Hematopoietic multipotent progenitor cell treated with erythropoietin and hydrocortisone succinate and interleukin-3 and kit ligand, for 6 days (in vitro differentiated cells): ENCODE measurements at regions not wholly inside any gene's neighbourhood (a gene's known extent, or its start where the extent isn't known, plus 50 kb on each side); places are given as distances from the start of the nearest gene placed in this dataset.

ENCODE experiments used
- DNase-seq: peaks from one replicate; pipeline ENCODE4 v3.0.0-alpha.2; 2015

DNA sequence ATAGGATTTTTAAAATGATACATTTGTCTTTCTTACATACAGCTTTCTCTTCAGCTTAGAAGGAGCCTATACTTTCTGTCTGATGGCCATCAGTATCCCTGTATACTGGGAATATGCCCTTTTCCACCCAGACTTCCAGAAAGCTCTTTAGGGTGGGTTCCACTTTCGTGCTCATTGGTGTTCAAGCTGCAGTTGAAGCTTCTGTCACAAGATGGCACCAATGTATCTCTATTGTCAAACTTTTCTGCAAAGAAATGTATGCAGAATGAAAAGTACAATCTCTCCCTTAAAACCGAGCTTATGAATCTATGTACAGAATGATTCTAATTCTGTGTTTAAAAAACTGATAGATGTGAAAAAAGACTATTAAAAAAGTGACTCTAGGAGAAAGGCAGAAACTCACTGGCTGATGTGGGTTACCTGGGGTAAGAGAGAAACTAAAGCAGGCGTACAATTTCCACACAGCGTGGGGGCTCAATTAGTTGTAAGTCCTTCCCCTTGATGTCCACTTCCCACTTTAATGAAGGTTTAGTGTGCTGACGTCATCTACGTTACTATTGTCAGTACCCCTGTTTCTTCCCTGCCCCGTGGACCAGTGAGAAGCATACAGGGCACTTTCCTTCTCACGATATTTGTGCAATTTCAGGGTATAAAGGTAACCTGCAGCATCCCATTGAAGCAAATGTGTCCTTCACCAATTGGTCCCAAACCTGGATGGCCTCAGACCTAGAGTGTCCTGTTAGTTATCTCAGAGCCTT lies 57.3 kb upstream of the TCEAL2 start:
- DNase-seq: peak; percentile 19

GRCh38 chrX:102063445-102064074 lies 61.9 kb upstream of the TCEAL2 start:
- DNase-seq: no peak

DNA sequence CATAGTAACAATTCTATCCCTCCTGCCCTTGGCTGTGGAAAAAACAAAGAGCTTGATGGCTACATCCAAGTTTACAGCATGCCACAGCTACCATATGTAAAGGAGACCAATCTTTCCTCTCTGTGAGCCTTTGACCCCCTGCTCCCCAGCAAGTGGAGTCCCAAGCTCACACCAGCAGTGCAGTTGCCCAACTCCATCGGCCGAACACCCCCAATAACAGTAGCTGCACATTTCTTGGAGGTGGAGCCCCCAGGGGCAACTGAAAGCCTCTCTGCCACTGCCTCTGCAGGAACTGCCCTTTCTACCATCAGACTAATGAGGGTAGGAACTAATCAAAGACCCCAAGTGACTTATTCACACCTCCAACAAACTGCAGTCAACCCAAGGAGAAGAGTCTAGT lies 81.0 kb upstream of the TCEAL2 start:
- no peak for DNase-seq

- no peak for DNase-seq
These were observed 82.1 kb upstream of the TCEAL2 start for GRCh38 chrX:102043380-102043779.

DNA sequence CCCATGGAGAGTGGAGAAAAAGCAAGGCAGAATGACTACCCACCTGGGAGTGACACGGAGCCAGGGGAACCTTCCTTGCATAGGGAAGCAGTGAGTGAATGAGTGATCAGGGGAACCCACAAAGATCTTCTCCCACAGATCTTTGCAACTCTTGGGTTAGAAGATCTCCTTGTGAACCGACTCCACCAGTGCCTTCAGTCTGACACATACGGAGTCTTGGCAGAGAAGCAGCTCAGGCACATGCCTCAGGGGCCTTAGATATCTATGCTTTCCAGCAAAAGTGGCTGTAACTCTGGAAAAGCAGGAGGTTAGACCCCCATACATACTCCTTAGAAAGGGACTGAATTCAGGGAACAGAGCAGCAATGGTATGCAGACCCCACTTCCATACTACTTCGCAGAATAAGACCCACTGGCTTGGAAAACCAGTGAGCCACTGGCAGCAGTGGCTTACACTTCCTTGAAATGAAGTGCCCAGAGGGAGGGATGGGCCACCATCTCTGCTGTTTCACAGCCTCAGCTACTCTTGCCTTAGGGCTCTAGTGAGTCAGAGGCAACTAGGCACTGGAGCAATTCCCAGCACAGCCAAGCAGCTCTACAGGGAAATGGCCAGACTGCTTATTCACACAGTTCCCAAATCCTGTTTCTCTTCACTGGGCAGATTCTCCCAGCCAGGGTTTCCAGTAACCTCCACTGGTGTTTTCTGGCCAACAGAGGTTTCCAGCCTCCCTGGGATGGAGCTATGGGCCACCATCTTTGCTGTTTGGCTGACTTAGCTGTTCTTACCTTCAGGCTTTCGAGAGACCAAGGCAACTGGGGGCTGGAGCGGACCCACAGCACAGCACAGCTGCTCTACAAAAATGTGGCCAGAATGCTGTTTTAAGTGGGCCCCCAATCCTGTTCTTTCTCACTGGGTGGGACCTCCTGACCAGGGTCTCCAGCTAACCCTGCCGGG lies 82.8 kb upstream of the TCEAL2 start:
- DNase-seq: no peak

- no peak for DNase-seq
These were observed 96.5 kb upstream of the TCEAL2 start for GRCh38 chrX:102029026-102029425.

DNA sequence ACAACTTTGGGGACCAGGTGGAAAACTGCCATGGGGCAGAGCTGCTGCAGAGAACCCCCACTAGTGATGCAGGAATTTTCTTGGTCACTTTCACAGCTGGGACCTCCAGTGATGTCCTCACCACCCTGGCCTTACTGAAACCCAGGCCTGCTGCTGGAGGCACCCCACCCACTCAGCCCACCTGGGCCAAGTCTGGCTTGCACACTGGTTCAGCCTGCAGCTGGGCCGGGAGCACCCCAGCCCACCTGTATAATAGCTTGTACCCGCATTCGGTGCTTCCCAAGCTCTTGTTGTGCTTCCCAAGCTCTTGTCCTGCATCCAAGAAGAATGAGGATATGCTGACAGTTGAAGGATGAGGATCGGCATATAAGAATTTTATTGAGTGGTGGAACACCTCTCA lies 86.4 kb upstream of the ZMAT1 start:
- no peak for DNase-seq

GRCh38 chrX:102008901-102009300 lies 77.1 kb upstream of the ZMAT1 start:
- no peak for DNase-seq

- no peak for DNase-seq
These were observed 68.1 kb upstream of the ZMAT1 start for GRCh38 chrX:101999644-102000539.

DNA sequence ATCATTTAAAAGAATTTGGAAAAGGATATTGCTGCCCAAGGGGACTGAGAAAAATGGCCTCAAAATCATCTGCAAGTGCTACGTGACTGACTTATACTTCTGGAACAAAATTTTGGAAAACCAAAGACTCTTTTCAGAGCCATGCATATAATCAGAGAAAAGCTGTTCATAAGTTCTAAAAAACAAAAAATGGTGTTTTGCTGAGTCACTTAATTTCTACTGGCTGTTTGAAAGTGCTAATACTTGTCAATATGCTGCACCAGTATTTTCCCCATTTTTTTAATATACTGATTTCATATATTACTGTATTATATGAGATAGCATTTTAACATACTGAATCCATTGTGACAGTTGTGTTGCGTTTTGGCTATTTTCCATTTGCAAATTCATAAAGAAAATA lies 61.5 kb upstream of the ZMAT1 start:
- DNase-seq: no peak

GRCh38 chrX:101986586-101986985 lies 54.8 kb upstream of the ZMAT1 start:
- no peak for DNase-seq
